ENCODE measurements at regions not wholly inside any gene's neighbourhood (a gene's known extent, or its start where the extent isn't known, plus 50 kb on each side); places are given as distances from the start of the nearest gene placed in this dataset.

- TF ChIP-seq, protein P1, sequence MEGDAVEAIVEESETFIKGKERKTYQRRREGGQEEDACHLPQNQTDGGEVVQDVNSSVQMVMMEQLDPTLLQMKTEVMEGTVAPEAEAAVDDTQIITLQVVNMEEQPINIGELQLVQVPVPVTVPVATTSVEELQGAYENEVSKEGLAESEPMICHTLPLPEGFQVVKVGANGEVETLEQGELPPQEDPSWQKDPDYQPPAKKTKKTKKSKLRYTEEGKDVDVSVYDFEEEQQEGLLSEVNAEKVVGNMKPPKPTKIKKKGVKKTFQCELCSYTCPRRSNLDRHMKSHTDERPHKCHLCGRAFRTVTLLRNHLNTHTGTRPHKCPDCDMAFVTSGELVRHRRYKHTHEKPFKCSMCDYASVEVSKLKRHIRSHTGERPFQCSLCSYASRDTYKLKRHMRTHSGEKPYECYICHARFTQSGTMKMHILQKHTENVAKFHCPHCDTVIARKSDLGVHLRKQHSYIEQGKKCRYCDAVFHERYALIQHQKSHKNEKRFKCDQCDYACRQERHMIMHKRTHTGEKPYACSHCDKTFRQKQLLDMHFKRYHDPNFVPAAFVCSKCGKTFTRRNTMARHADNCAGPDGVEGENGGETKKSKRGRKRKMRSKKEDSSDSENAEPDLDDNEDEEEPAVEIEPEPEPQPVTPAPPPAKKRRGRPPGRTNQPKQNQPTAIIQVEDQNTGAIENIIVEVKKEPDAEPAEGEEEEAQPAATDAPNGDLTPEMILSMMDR (IDR thresholded peaks at IDR 0.05; ENCODE audit: poor library complexity, severe bottlenecking), result no peak
- TF ChIP-seq EZH2 (IDR thresholded peaks at IDR 0.05; ENCODE audit: borderline replicate concordance, insufficient read depth, low read length, poor library complexity, severe bottlenecking), result no peak
- TF ChIP-seq POLR2AphosphoS5 (IDR thresholded peaks at IDR 0.05), result no peak
- no peak for TF ChIP-seq TAF1 (IDR thresholded peaks at IDR 0.05; ENCODE audit: low read depth)
- no peak for TF ChIP-seq EP300 (conservative IDR thresholded peaks at IDR 0.05; ENCODE audit: poor library complexity, severe bottlenecking)
- TF ChIP-seq MXI1 (conservative IDR thresholded peaks at IDR 0.05; ENCODE audit: poor library complexity, severe bottlenecking), result no peak
- TF ChIP-seq RAD21 (conservative IDR thresholded peaks at IDR 0.05), result no peak
- TF ChIP-seq, protein P2, sequence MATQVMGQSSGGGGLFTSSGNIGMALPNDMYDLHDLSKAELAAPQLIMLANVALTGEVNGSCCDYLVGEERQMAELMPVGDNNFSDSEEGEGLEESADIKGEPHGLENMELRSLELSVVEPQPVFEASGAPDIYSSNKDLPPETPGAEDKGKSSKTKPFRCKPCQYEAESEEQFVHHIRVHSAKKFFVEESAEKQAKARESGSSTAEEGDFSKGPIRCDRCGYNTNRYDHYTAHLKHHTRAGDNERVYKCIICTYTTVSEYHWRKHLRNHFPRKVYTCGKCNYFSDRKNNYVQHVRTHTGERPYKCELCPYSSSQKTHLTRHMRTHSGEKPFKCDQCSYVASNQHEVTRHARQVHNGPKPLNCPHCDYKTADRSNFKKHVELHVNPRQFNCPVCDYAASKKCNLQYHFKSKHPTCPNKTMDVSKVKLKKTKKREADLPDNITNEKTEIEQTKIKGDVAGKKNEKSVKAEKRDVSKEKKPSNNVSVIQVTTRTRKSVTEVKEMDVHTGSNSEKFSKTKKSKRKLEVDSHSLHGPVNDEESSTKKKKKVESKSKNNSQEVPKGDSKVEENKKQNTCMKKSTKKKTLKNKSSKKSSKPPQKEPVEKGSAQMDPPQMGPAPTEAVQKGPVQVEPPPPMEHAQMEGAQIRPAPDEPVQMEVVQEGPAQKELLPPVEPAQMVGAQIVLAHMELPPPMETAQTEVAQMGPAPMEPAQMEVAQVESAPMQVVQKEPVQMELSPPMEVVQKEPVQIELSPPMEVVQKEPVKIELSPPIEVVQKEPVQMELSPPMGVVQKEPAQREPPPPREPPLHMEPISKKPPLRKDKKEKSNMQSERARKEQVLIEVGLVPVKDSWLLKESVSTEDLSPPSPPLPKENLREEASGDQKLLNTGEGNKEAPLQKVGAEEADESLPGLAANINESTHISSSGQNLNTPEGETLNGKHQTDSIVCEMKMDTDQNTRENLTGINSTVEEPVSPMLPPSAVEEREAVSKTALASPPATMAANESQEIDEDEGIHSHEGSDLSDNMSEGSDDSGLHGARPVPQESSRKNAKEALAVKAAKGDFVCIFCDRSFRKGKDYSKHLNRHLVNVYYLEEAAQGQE (IDR thresholded peaks at IDR 0.05; ENCODE audit: borderline replicate concordance), result no peak
Measured at GRCh38 chr4:38327174-38327573, 336.8 kb upstream of the KLF3 start.
